Naive thymus-derived CD4-positive, alpha-beta T cell (primary cell): ENCODE measurements at regions not wholly inside any gene's neighbourhood (a gene's known extent, or its start where the extent isn't known, plus 50 kb on each side); places are given as distances from the start of the nearest gene placed in this dataset.

Experiments used
- ATAC-seq: fragments of 150-1000 bp; cut with Tn5 transposase; 2 replicates; pipeline ENCODE4 v1.10.0; 2021; ENCODE audit warnings: mild to moderate bottlenecking, moderate library complexity
- CTCF ChIA-PET: fragments of 350-600 bp; sonication (Branson Sonifier 250); formaldehyde crosslinking; loops from one replicate; lab custom pipeline; 2021; ENCODE audit warnings: antibody characterized with exemption; lab: Charles Lee
- POLR2A ChIA-PET: fragments of 350-600 bp; sonication (Branson Sonifier 250); formaldehyde crosslinking; loops from one replicate; lab custom pipeline; 2021; ENCODE audit warnings: antibody characterized with exemption, inconsistent platforms; lab: Charles Lee
- DNase-seq, 9 donors: peaks; one replicate each; pipeline versions ENCODE4 v3.0.0 to v3.0.0-alpha.2; 2020 to 2022; ENCODE audit warnings: mixed read lengths in 1 of 9
- H3K27ac ChIP-seq: one replicate; pipeline ENCODE4 v1.7.0; 2013; ENCODE audit warnings: mild to moderate bottlenecking, low read depth, low read length, moderate library complexity
- H3K27me3 ChIP-seq, 2 donors: one replicate each; pipeline ENCODE4 v1.7.0; 2013; ENCODE audit warnings: low read length in 2 of 2, mild to moderate bottlenecking in 2 of 2, moderate library complexity in 2 of 2; ENCODE audit not compliant: control insufficient read depth in 2 of 2, insufficient read depth in 2 of 2
- H3K36me3 ChIP-seq, 3 experiments: 1 replicate in 2 of 3; 2 replicates in 1 of 3; pipeline ENCODE4 v1.7.0; 2013; ENCODE audit warnings: low read length in 3 of 3, mild to moderate bottlenecking in 3 of 3, moderate library complexity in 1 of 3; ENCODE audit not compliant: insufficient read depth in 3 of 3, control insufficient read depth in 2 of 3
- H3K4me1 ChIP-seq, 2 donors: one replicate each; pipeline ENCODE4 v1.7.0; 2013; ENCODE audit warnings: low read length in 2 of 2, mild to moderate bottlenecking in 2 of 2, moderate library complexity in 1 of 2; ENCODE audit not compliant: control insufficient read depth in 2 of 2, insufficient read depth in 2 of 2
- H3K4me3 ChIP-seq: 2 replicates; pipeline ENCODE4 v1.7.0; 2013; ENCODE audit warnings: mild to moderate bottlenecking, low read length
- H3K9me3 ChIP-seq, 3 experiments: 1 replicate in 2 of 3; 2 replicates in 1 of 3; pipeline ENCODE4 v1.7.0; 2013; ENCODE audit warnings: low read length in 3 of 3; ENCODE audit not compliant: control insufficient read depth in 2 of 3
- H3K27ac Mint-ChIP-seq, 9 donors: one replicate each; pipeline ENCODE4 v1.8.0; 2020 to 2022; ENCODE audit warnings: mixed read lengths in 9 of 9, mild to moderate bottlenecking in 8 of 9, moderate library complexity in 5 of 9, inconsistent platforms in 2 of 9
- H3K27me3 Mint-ChIP-seq, 5 donors: one replicate each; pipeline ENCODE4 v1.8.0; 2021 to 2022; ENCODE audit warnings: mixed read lengths in 5 of 5, mild to moderate bottlenecking in 1 of 5
- H3K36me3 Mint-ChIP-seq, 5 donors: one replicate each; pipeline ENCODE4 v1.8.0; 2020 to 2022; ENCODE audit warnings: mixed read lengths in 5 of 5, mild to moderate bottlenecking in 3 of 5, inconsistent platforms in 1 of 5
- H3K4me1 Mint-ChIP-seq, 7 donors: one replicate each; pipeline ENCODE4 v1.8.0; 2020 to 2022; ENCODE audit warnings: mixed read lengths in 7 of 7, mild to moderate bottlenecking in 3 of 7, inconsistent platforms in 1 of 7
- H3K4me3 Mint-ChIP-seq, 10 donors: one replicate each; pipeline ENCODE4 v1.8.0; 2020 to 2022; ENCODE audit warnings: mild to moderate bottlenecking in 10 of 10, mixed read lengths in 10 of 10, moderate library complexity in 6 of 10, inconsistent platforms in 2 of 10
- H3K9me3 Mint-ChIP-seq, 11 donors: one replicate each; pipeline ENCODE4 v1.8.0; 2020 to 2022; ENCODE audit warnings: mixed read lengths in 11 of 11, mild to moderate bottlenecking in 4 of 11, inconsistent platforms in 1 of 11, moderate library complexity in 1 of 11
- intact Hi-C, 2 donors: fragments of 100-400 bp; cut with micrococcal nuclease; formaldehyde crosslinking; loops; one replicate each; pipeline ENCODE4 v1.15.1; 2023

GRCh38 chr20:48060841-48061720, 275.8 kb upstream of the SULF2 start:
- H3K4me3 Mint-ChIP-seq = no peak overlapping the region
- Histone ChIP-seq H3K4me1 (no peaks in the 10 kb centered on the region), H3K27ac (no peak overlapping the region), H3K4me3 (no peak overlapping the region), H3K9me3 (no peaks in the 10 kb centered on the region), H3K36me3 (no peaks in the 10 kb centered on the region), H3K27me3 (no peaks in the 10 kb centered on the region)
- H3K27me3 Mint-ChIP-seq = peaks cover 0 to 12% (median 6%) of the 10 kb centered on the region in 5 donors
- DNase-seq (no peak), ATAC-seq (no peak)
- CTCF ChIA-PET = no interaction called here
- no peak overlapping the region for H3K27ac Mint-ChIP-seq
- H3K9me3 Mint-ChIP-seq = peaks cover 0 to 5% (median 0%) of the 10 kb centered on the region in 11 donors
- intact Hi-C loops = no loop called here
- H3K36me3 Mint-ChIP-seq = no peaks in the 10 kb centered on the region
- peaks cover 0 to 2% (median 0%) of the 10 kb centered on the region in 7 donors for H3K4me1 Mint-ChIP-seq
- POLR2A ChIA-PET = no interaction called here

- Histone ChIP-seq H3K4me3 (no peak overlapping the region), H3K27ac (no peak overlapping the region), H3K27me3 (no peaks in the 10 kb centered on the region), H3K4me1 (no peaks in the 10 kb centered on the region), H3K9me3 (no peaks in the 10 kb centered on the region), H3K36me3 (no peaks in the 10 kb centered on the region)
- Mint-ChIP-seq H3K27me3 (peaks cover 0 to 27% (median 7%) of the 10 kb centered on the region in 5 donors), H3K36me3 (no peaks in the 10 kb centered on the region), H3K27ac (no peak overlapping the region), H3K9me3 (peaks cover 0 to 5% (median 2%) of the 10 kb centered on the region in 11 donors), H3K4me1 (peaks cover 0 to 2% (median 0%) of the 10 kb centered on the region in 7 donors), H3K4me3 (no peak overlapping the region)
- ChIA-PET POLR2A (no interaction called here), CTCF (no interaction called here)
- intact Hi-C loops = no loop called here
- no peak for DNase-seq
- ATAC-seq = no peak
Measured at GRCh38 chr20:48058611-48059559, 273.6 kb upstream of the SULF2 start.

- CTCF ChIA-PET = no interaction called here
- no peak for DNase-seq
- no peaks in the 10 kb centered on the region for H3K36me3 ChIP-seq
- H3K27me3 ChIP-seq = no peaks in the 10 kb centered on the region
- ATAC-seq = no peak
- H3K4me1 ChIP-seq = no peaks in the 10 kb centered on the region
- peaks cover 0 to 9% (median 2%) of the 10 kb centered on the region in 11 donors for H3K9me3 Mint-ChIP-seq
- no peak overlapping the region for H3K27ac Mint-ChIP-seq
- H3K27me3 Mint-ChIP-seq = peaks cover 0 to 36% (median 11%) of the 10 kb centered on the region in 5 donors
- no peaks in the 10 kb centered on the region for H3K36me3 Mint-ChIP-seq
- no peak overlapping the region for H3K4me3 Mint-ChIP-seq
- peaks cover 0 to 2% (median 0%) of the 10 kb centered on the region in 7 donors for H3K4me1 Mint-ChIP-seq
- POLR2A ChIA-PET = no interaction called here
- intact Hi-C loops = no loop called here
- no peaks in the 10 kb centered on the region for H3K9me3 ChIP-seq
- no peak overlapping the region for H3K27ac ChIP-seq
- no peak overlapping the region for H3K4me3 ChIP-seq
Measured at GRCh38 chr20:48057739-48058138, 272.5 kb upstream of the SULF2 start.

GRCh38 chr20:48057251-48057650, 272.0 kb upstream of the SULF2 start:
- H3K4me1 Mint-ChIP-seq = peaks cover 0 to 2% (median 0%) of the 10 kb centered on the region in 7 donors
- Histone ChIP-seq H3K4me3 (no peak overlapping the region), H3K4me1 (no peaks in the 10 kb centered on the region), H3K9me3 (no peaks in the 10 kb centered on the region), H3K36me3 (no peaks in the 10 kb centered on the region), H3K27me3 (no peaks in the 10 kb centered on the region), H3K27ac (no peak overlapping the region)
- no peak overlapping the region for H3K4me3 Mint-ChIP-seq
- DNase-seq (no peak), ATAC-seq (no peak)
- POLR2A ChIA-PET = no interaction called here
- H3K9me3 Mint-ChIP-seq = peaks cover 0 to 9% (median 2%) of the 10 kb centered on the region in 11 donors
- intact Hi-C loops = no loop called here
- H3K27ac Mint-ChIP-seq = no peak overlapping the region
- CTCF ChIA-PET = no interaction called here
- no peaks in the 10 kb centered on the region for H3K36me3 Mint-ChIP-seq
- peaks cover 0 to 36% (median 11%) of the 10 kb centered on the region in 5 donors for H3K27me3 Mint-ChIP-seq

- Mint-ChIP-seq H3K4me3 (no peak overlapping the region), H3K4me1 (peaks cover 0 to 2% (median 0%) of the 10 kb centered on the region in 7 donors), H3K27me3 (peaks cover 0 to 39% (median 16%) of the 10 kb centered on the region in 5 donors), H3K36me3 (no peaks in the 10 kb centered on the region), H3K27ac (no peak overlapping the region), H3K9me3 (peaks cover 0 to 9% (median 3%) of the 10 kb centered on the region in 11 donors)
- Histone ChIP-seq H3K36me3 (no peaks in the 10 kb centered on the region), H3K4me1 (no peaks in the 10 kb centered on the region), H3K27me3 (no peaks in the 10 kb centered on the region), H3K27ac (no peak overlapping the region), H3K4me3 (no peak overlapping the region), H3K9me3 (no peaks in the 10 kb centered on the region)
- intact Hi-C loops = no loop called here
- ChIA-PET POLR2A (no interaction called here), CTCF (no interaction called here)
- ATAC-seq (no peak), DNase-seq (no peak)
Measured at GRCh38 chr20:48056218-48056617, 270.9 kb upstream of the SULF2 start.

GRCh38 chr20:48054051-48054450, 268.8 kb upstream of the SULF2 start:
- Histone ChIP-seq H3K36me3 (no peaks in the 10 kb centered on the region), H3K4me3 (no peak overlapping the region), H3K4me1 (no peaks in the 10 kb centered on the region), H3K27me3 (no peaks in the 10 kb centered on the region), H3K9me3 (no peaks in the 10 kb centered on the region), H3K27ac (no peak overlapping the region)
- no peaks in the 10 kb centered on the region for H3K36me3 Mint-ChIP-seq
- POLR2A ChIA-PET = no interaction called here
- peaks cover 0 to 14% (median 4%) of the 10 kb centered on the region in 11 donors for H3K9me3 Mint-ChIP-seq
- no peak for ATAC-seq
- intact Hi-C loops = no loop called here
- CTCF ChIA-PET = no interaction called here
- no peak overlapping the region for H3K27ac Mint-ChIP-seq
- H3K27me3 Mint-ChIP-seq = peaks cover 0 to 47% (median 26%) of the 10 kb centered on the region in 5 donors
- H3K4me1 Mint-ChIP-seq = no peaks in the 10 kb centered on the region
- no peak overlapping the region for H3K4me3 Mint-ChIP-seq
- no peak for DNase-seq
